ENCODE measurements at regions not wholly inside any gene's neighbourhood (a gene's known extent, or its start where the extent isn't known, plus 50 kb on each side); places are given as distances from the start of the nearest gene placed in this dataset.
"Not testable (repeated sequence)": the region's sequence is repeated elsewhere in the genome, so short reads cannot be mapped to it uniquely, and the experiment has no call there.

DNA sequence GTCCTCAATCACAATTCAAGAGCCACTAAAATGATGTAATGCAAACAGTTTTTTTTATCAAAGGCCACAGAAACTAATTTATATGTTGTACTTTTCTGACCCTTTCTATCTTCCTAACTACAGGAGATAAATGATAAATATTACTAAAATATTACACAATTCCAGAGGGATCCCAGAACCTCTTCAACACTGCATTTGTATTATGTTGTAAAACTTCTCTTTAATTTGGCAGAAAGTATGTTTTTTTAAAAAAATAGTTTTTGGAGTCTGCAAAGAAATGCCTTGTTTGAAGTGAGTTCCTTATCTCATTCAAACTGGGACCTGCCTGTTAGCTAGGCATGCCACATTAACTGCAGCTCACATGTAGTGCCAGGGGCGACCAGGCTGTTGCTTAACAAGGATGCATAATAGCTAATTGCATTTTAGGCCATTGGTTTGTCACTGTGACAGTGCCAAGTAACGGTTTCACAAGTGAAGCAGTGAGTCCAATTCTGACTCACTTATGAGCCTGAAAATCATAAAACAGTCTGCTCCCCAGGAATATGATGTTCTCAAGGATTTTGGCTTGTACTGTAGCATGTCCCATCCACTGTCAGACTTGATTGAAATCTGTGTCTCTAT, 266.9 kb downstream of the KTN1 start:
- no peak for DNase-seq (ENCODE audit: low read depth)

DNA sequence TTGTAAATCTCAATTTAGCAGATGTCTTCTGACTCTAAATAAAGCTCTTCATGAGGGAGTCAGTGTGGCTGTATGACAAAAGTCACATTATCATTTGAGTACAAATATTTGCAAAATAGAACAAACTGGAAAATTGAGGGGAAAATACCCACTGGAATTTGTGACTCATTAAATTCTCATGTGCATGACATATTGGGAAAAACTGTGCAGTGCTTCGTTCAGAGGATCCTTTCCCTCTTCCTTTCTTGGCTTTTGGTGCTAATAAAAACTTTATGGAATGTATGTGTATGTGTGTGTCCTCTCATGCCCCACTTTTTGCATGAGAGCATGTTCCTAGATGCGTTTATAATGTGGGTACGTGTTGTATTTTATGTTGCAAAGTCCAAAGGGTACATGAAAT, 267.8 kb downstream of the KTN1 start:
- DNase-seq (ENCODE audit: low read depth) = no peak

DNA sequence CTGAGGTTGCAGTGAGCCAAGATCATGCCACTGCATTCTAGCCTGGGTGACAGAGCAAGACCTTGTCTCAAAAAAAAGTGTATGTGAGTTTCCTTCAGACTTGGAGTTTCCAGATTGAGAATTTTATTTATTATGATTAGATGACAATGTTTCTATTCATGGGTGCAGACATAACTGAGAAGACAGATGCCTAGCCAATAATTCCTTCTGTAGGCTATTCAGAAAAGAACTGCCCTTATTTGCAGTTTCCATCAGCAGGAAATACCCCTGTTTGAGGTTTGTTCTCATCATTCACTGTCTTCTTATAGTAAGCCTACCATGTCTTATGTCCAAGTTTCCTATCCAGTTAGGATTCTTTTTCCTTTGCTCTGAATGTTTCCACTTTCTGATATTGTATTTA, 269.0 kb downstream of the KTN1 start:
- DNase-seq (ENCODE audit: low read depth) = no peak

DNA sequence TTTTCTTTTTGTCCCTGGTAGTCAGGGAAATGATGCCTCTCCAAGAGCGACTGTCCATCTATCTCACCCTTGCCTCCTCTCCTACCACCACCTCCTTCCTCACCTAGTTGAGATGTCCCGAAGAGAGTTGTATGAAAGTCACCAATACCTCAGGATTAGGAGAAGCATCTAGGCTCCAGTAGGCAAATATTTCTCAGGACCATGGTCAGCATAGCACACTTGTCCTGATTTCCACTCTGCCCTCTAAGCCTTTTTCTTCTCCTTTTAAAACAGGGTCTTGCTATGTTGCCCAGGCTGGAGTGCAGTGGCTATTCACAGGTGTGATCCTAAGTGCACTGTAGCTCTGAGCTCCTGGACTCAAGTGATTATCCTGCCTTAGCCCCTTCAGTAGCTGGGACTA, 268.4 kb upstream of the PELI2 start:
- no peak for DNase-seq (ENCODE audit: low read depth)

DNA sequence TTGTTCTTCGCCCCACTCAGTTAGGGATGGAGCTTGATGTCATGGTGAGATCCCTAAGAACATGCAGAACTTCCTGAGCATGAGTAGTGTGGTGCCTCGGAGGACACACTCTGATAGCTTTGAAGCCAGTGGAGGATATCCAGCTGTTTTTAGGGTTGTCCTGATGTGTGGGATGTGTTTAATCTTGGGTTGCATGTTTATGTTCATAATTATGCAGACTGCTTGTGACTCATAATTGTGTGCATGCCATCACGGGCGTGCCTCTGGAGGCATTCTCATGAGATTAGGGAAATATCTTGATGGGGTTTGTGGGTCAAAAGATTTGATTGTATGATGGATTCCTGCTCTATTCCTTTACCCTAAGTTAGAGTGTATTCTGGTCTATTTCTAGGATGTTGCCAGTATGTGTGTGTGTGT, 267.4 kb upstream of the PELI2 start:
- no peak for DNase-seq (ENCODE audit: low read depth)

DNA sequence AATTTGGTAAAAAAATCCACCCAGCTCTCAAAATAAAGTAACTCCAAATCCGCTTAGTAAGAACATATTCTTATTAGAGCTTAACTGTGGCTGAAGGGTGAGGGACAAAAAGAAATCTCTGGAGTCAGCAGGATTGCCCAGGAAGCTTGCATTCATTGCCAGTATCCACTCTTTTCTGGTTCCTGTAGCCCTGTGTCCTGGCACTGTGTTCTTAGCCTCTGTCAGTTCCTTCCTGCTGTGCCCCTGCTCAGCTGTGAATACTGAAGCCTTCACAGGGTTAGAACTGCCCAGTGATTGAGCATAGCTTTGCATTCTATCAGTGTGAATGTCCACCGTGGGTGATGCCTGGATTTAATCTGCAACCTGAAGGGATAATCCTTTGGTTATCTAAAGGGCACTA, 266.9 kb upstream of the PELI2 start:
- DNase-seq (ENCODE audit: low read depth) = no peak

DNA sequence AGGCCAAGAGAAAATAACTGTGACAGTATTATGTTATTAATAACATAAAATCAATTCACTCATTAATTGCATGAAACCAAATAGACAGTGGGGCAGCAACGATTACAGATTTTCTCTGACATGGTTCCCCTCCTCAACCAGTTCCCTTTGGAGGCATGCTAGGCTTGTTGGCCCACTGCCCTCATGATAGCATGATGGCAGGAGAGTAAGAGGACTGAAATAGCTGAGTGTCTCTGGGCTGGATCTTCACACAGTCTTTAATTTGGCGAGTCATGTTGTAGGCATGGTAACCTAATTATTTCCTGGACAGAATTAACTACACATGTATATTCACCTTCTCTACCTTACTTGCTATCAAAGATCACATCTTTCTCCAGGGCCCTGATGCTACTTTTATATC, 266.2 kb upstream of the PELI2 start:
- DNase-seq (ENCODE audit: low read depth) = no peak

DNA sequence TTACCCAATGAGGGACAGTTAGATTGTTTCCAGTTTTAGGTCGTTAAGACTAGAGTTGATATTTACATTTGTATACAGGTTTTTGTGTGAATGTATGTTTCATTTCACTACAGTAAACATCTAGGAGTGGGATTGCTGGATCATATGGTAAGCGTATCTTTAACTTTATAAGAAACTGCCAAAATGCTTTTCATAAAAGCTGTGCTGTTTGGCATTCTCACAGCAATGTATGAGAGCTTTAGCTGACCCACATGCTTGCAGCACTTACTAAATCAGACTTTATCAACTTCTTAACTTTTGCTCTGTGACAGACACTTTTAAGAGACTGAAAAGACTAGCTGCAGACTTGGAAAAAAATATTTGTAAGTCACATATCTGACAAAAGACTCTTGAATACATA, 262.5 kb upstream of the PELI2 start:
- no peak for DNase-seq (ENCODE audit: low read depth)

DNA sequence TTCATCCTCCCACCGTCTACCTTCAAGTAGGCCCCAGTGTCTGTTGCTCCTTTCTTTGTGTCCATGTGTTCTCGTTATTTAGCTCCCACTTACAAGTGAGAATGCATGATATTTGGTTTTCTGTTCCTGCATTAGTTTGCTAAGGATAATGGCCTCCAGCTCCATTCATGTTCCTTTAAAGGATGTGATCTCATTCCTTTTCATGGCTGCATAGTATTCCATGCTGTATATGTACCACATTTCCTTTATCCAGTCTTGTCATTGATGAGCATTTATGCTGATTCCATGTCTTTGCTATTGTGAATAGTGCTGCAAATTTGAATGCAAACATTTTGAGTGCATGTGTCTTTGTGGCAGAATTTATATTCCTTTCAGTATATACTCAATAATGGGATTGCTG, 259.6 kb upstream of the PELI2 start:
- DNase-seq (ENCODE audit: low read depth) = no peak

DNA sequence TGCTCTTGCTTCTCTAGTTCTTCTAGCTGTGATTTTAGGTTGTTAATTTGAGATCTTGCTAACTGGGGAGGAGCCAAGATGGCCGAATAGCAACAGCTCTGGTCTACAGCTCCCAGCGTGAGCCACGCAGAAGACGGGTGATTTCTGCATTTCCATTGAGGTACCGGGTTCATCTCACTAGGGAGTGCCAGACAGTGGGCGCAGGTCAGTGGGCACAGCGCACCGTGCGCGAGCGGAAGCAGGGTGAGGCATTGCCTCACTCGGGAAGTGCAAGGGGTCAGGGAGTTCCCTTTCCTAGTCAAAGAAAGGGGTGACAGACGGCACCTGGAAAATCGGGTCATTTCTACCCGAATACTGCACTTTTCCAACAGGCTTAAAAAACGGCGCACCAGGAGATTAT, 256.6 kb upstream of the PELI2 start:
- DNase-seq (ENCODE audit: low read depth) = not testable (repeated sequence)

DNA sequence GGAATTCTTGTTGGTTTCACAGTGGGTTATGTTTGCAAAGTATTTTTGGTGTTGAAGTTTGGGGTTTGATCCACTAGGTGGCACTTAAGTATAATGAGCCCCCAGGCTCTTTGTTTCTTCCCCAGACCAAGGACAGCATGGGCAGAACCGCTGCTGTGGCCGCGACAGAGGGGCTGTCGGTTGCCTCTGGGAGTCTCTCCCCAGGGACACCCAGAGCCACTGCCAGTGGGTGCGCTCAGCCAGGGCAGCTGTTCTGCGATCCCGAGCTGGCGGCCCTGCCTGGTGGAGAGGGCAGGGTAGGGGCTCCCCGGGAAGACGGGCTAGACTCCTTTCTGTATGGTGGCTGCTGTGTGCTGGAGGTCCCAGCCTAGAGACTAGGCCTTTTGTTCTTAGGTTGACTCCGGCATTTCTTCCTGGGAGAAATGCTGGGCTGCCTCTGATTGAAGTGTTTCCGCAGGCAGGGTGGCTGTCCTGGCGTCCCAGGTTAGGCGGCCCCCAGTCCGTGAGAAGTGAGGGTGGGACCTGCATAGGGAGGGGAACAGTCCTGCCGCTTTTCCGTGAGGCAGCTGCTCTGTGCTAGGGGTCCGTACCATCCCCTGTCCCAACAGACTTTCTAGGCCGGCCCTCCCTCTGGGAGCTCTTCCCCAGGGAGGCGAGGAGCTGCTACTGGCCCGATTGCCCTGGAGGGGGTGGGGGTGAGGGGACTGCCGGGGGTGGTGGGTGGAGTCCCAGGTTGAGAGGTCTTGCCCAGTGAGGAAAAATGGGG, 253.1 kb upstream of the PELI2 start:
- no peak for DNase-seq (ENCODE audit: low read depth)

DNA sequence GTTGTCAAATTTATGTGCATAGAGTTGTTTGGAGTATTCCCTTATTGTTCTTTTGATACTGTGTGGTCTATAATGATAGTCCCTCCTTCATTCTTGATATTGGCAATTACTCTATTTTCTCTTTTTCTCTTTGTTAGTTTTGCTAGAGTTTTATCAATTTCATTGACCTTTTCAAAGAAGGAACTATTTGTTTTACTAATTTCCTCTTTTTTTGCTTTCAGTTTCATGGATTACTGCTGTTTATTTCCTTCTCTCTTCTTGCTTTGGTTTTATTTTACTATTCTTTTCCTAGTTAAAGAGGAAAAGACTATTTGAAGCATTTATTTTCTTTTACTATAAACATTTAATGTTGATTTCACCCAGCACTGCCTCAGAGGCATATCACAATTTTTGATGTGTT, 250.9 kb upstream of the PELI2 start:
- DNase-seq (ENCODE audit: low read depth) = no peak

DNA sequence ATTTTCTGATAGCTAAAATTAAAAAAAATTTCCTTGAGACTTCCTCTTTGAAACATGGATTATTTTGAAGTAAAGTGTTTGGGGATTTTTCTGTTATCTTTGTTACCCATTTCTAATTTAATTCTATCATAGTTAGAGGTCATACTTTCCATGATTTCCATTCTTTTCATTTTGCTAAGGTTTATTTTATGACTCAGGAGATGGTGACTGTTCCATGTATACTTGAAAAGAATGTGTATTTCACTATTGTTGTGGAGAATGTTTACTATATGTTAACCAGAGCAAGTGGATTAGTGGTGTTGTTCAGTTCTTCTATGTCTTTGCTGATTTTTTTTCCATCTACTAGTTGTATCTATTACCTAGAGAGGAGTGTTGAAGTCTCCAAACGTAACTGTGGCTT, 250.5 kb upstream of the PELI2 start:
- DNase-seq (ENCODE audit: low read depth) = no peak

DNA sequence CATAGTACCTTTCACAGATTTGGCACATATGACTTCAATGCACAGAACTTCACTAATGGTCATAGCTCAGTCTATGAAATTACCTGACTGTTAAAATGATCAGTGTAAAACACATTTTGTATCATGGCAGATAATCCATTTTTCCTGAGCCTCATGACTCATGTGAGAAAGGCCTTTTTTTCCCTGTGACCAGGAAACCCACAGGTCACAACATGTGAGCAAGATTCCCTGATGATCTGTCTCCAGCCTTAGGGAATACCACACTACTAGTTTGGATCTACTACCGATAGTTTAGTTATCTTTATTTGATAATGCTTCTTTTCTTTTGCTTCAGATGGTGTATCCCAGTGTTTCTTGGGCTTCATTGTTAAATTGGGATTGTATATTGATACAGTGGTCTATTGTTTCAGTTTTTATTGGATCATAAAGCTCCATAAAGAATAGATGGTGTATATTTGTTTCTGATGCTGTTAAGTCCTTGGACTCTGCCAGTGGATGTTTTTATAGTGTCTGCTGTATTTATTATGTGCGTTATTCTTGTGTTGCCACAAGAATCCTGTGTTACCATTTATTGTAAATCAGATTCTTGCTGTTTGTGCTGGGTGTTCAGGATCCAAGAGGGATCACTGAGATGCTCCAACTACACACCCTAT, 248.7 kb upstream of the PELI2 start:
- no peak for DNase-seq (ENCODE audit: low read depth)

DNA sequence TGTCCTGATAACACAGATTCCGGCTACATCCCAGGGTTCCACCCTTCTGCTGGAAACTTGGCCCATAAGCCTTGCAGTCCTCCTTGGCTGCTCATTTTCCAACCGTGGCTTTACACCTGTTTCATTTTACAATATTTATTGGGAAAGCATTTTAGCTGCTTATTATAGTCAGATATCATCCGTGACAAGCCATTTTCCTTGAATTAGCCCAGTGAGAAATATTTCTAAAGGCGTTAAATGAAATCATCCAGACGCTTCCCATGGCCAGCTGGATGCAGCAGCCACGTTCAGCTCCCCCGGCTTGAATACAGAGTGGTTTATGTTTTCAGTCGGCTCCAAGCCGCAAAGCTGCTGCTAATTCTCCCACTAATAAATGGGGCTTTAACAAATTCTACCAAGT, 245.0 kb upstream of the PELI2 start:
- DNase-seq (ENCODE audit: low read depth) = no peak

DNA sequence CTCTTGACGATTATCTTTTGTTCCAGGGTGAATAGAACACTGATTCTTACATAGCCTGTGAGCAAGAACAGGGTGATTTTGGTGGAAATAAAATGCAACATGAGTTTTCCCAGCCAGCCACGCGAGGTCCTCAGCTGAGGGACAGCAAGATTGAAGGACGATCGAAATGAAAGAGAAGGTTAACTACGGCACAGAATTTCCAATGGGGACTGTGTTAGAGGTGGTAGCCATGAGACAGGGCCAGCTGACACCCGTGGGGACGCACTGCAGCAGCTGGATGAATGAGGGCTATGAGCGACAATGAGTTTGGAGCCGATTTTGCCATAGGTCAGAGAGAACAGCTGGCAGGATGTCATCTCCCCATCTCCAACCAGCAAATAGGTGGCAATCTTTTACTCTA, 243.4 kb upstream of the PELI2 start:
- no peak for DNase-seq (ENCODE audit: low read depth)

DNA sequence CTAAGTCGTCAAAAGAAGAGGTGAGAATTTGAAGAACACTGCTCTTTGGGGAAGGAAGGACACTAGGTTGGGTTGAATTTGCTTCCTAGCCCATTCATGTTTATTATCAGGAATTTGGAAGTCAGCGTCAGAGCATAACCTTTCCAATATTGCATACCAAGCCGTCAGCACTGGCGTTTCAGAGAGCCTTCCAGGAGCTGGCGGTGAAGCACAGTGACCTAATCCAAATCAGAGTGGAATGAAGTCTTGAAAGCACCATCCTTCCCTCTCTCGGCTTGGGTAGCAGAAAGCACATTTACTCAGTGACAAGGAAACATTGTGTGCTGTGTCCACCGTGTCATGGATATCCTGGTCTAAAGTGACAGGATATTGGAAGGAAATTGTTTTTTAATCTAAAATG, 240.3 kb upstream of the PELI2 start:
- no peak for DNase-seq (ENCODE audit: low read depth)

DNA sequence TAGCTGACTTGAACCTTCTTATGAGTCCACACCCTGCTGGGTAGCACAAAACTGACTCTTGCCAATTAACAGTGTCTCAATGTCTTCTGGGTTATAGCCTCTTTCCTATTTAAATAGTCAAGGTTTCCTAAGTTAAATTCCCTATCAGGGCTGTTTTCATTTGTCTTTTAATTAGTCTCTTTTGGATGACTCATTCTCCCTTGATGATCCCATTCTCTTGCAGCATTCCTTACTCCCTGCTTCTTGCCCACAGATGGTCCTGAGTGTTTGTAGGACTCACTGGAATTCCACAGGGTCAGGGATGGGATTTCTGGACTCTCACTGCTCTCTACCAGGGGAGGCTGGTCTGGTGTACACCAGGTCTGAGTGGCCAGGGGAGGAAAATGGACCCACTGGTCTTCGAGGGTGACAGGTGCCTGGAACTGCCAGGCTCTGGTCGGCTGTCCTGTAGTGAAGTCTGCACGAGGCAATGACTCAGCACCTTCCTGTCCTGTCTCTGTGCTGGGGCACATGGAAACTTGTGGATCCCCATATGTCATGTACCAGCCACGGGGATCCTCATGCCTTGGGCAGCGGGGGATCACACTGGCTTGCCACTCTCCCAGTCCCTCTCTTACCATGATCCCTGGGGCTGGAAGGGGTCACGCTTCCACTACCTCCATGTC, 236.5 kb upstream of the PELI2 start:
- DNase-seq (ENCODE audit: low read depth) = no peak

DNA sequence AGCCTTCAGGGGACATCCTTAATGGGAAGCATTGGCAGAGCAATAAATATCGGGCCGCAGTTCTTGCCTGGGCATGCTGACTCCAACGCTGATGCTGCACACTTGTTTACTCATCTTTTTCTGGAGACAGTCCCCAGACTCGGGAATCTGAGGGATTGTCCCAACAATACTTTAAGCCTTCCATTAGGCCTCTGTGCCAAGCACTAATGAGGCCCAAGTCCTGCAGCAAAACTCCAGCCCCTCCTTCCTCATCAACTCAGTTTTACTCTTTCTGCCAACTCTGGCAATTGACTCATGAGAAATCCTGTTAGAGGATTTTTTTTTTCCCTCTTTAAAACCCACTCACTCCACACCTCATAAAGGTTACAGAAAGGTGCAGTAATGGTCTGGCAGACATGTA, 233.4 kb upstream of the PELI2 start:
- no peak for DNase-seq (ENCODE audit: low read depth)

DNA sequence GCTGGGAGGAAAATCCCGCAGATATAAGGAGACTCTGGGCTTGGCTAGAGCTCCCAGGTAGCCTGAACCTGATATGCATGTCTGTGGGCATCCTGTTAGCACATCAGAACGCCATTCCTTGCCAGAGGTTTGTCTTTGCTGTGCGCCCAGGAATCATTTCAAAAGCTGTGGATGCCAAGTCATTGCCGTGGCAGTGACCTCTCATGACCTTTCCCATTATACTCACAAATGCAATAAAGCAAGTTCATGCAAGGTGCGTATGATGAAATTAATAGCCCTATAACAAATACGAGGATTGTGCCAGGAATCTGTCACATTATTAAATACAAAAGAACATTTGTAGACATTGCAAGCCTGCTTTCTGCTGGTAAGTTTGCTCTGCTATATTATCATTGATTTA, 229.1 kb upstream of the PELI2 start:
- DNase-seq (ENCODE audit: low read depth) = no peak

DNA sequence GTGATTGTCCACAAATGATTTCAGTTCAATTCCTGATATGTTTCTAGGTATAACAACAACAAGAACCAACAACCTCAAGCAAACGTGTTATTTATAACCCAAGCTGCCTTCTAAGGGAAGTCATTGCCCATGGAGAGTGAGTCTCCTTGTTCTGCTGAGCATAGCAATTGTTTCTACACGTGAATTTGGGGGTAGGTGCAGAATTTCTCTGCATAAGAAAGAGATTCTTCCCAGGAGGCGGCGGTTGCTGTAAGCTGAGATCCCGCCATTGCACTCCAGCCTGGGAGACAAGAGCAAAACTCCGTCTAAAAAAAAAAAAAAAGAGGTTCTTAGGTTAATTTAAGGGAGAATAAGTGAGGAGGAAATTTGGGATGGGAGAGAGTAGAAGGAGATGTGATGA, 226.5 kb upstream of the PELI2 start:
- DNase-seq (ENCODE audit: low read depth) = no peak

DNA sequence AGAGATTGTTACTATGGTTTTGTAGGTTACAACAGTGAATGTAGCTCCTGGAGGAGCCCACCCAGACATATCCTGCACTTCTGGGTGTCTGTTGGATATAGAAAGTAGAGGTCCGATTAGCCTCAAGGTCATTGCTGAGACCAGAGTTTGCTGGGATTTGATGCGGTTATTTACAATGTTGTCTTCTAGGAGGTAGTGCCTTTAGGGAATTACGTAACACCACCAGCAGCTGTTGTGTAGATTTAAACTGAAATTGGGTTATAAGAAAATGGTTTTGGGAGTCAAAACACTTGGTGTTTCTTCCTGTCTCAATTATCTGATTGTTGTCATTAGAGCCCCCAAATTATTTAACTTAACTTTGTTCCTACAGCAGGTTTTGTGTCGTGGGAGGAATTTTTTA, 225.3 kb upstream of the PELI2 start:
- no peak for DNase-seq (ENCODE audit: low read depth)

DNA sequence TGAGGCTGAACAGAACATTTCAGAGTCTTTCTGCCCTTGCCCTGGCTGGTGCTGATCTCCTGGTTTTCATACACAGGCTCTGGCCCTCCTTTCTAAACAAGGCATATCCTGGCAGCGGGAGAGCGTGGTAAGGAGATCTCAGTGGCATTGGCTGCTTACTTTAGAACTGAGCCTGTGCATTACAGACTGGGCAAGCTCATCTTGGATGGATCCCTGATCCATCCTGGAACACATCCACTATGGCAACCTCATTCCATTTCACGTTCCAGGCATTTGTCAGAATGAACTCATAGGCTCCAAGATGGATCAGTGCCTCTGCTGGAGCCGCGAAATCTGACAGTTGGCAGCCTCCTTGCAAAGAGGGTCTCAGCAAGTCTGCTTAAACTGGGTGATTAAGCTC, 224.5 kb upstream of the PELI2 start:
- no peak for DNase-seq (ENCODE audit: low read depth)

All from activated T-helper 9 cell treated with anti-CD3 and anti-CD28 coated beads, Interleukin-2, amount 50 U/mL, for 16 hours (primary cell).